ENCODE measurements at regions not wholly inside any gene's neighbourhood (a gene's known extent, or its start where the extent isn't known, plus 50 kb on each side); places are given as distances from the start of the nearest gene placed in this dataset.

DNA sequence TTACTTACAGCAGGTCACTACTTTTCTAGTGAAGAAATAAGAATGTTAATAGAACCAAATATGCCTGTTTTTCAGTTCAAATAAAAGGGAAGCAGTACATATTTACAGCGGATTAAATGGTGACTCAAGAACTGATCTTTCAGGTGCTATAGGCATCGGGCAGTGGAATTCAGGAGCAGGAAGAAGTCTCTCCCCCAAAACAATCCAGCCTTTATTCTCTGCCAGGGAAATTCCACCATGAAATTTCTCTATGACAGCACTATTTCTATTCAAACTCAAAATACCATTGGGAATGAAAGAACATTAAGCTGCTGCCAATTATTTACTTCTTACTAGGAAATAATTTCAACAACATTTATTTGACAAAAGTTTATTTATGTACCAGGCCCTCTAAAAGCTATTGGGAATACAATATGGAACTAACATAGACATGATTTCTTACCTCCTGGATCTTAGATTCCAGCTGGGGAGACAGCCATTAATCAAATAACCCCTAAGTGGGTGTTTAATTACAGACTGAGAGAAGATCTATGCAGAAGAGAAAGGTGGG, 60.3 kb upstream of the KRR1 start:
- FAIRE-seq: no peak
- BruUV-seq (replicated peaks): no TSS peak

More for the DNA sequence above, 60.3 kb upstream of the KRR1 start:
- Histone ChIP-seq H4K20me1 (replicated peaks; ENCODE audit: control insufficient read depth, insufficient read depth, low read length) (no peaks in the 10 kb centered on the region), H3K4me3 (no peak overlapping the region), H3K27ac (ENCODE audit: extremely low read depth, low read depth, low read length) (no peak overlapping the region), H3K79me2 (ENCODE audit: control insufficient read depth, insufficient read depth, low read length) (no peaks in the 10 kb centered on the region), H3K9me1 (ENCODE audit: control insufficient read depth, insufficient read depth, low read length) (no peaks in the 10 kb centered on the region), H3K4me1 (replicated peaks in 1 of 2; ENCODE audit: control insufficient read depth in 2 of 2, insufficient read depth in 2 of 2, low read length in 2 of 2) (no peaks in the 10 kb centered on the region), H3K9me3 (replicated peaks; ENCODE audit: control insufficient read depth, insufficient read depth, low read depth, low read length) (no peaks in the 10 kb centered on the region), H3K4me2 (ENCODE audit: insufficient read depth, low read length) (no peak overlapping the region), H3K9ac (ENCODE audit: insufficient read depth in 1 of 2, low read depth in 2 of 2, low read length in 2 of 2) (no peak overlapping the region), H2AFZ (ENCODE audit: low read depth, low read length) (no peak overlapping the region), H3K36me3 (ENCODE audit: control insufficient read depth, insufficient read depth, low read length) (no peaks in the 10 kb centered on the region), H3K27me3 (ENCODE audit: control insufficient read depth in 2 of 2, insufficient read depth in 2 of 2, low read length in 2 of 2) (no peaks in the 10 kb centered on the region)
- in situ Hi-C loops (cut with MboI) (no loop called here), intact Hi-C loops (cut with micrococcal nuclease) (no loop called here)
- POLR2A ChIA-PET: no interaction called here
- no peak for DNase-seq (ENCODE audit: extremely low read depth in 1 of 4, low spot score in 3 of 4)
- ATAC-seq: no peak
- no peak for TF ChIP-seq ZNF583 (CRISPR knock-in tag; IDR thresholded peaks at IDR 0.05)
- TF ChIP-seq ZKSCAN8 (CRISPR knock-in tag; IDR thresholded peaks at IDR 0.05): no peak
- TF ChIP-seq SRSF1 (IDR thresholded peaks at IDR 0.05; ENCODE audit: low read depth, low read length): no peak
- TF ChIP-seq IFI16 (CRISPR knock-in tag; IDR thresholded peaks at IDR 0.05): no peak
- TF ChIP-seq, protein P1, sequence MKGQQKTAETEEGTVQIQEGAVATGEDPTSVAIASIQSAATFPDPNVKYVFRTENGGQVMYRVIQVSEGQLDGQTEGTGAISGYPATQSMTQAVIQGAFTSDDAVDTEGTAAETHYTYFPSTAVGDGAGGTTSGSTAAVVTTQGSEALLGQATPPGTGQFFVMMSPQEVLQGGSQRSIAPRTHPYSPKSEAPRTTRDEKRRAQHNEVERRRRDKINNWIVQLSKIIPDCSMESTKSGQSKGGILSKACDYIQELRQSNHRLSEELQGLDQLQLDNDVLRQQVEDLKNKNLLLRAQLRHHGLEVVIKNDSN (CRISPR knock-in tag; IDR thresholded peaks at IDR 0.05): no peak
- TF ChIP-seq, protein P2, sequence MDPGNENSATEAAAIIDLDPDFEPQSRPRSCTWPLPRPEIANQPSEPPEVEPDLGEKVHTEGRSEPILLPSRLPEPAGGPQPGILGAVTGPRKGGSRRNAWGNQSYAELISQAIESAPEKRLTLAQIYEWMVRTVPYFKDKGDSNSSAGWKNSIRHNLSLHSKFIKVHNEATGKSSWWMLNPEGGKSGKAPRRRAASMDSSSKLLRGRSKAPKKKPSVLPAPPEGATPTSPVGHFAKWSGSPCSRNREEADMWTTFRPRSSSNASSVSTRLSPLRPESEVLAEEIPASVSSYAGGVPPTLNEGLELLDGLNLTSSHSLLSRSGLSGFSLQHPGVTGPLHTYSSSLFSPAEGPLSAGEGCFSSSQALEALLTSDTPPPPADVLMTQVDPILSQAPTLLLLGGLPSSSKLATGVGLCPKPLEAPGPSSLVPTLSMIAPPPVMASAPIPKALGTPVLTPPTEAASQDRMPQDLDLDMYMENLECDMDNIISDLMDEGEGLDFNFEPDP (CRISPR knock-in tag; IDR thresholded peaks at IDR 0.05): no peak
- TF ChIP-seq RAD51 (IDR thresholded peaks at IDR 0.05; ENCODE audit: borderline replicate concordance, low read depth): no peak
- CTCF ChIA-PET (ENCODE audit: low intra/inter-chr PET ratio): interaction anchor here (0.6 kb wide), 1 partner anchor 199 kb away, joined by 3 read pairs; no protein-coding TSS in a partner anchor
- 3% methylated on average over 2 of the region's 2 CpGs for WGBS (ENCODE audit: insufficient coverage, low coverage, missing lambda C conversion rate)
